K562 (cell line): ENCODE measurements at regions not wholly inside any gene's neighbourhood (a gene's known extent, or its start where the extent isn't known, plus 50 kb on each side); places are given as distances from the start of the nearest gene placed in this dataset.

ENCODE experiments used
- ATAC-seq: fragments of 200-7000 bp; cut with Tn5 transposase; 3 replicates; pipeline ENCODE4 v1.9.1; 2020; ENCODE audit warnings: moderate library complexity
- BruUV-seq: library from RNA; stranded (reverse); fragments of 400-500 nt; replicated peaks from 2 replicates; lab custom pipeline; 2021; lab: Mats Ljungman, UMichigan
- CTCF ChIA-PET: fragments of 300-600 bp; formaldehyde crosslinking; extraction: SDS; loops from one replicate; lab custom pipeline; 2021; ENCODE audit warnings: low intra/inter-chr PET ratio; lab: Yijun Ruan, JAX
- POLR2A ChIA-PET: fragments of 300-600, 350-650 bp; sonication (Branson Sonifier 250); formaldehyde crosslinking; extraction: SDS; loops from one replicate; lab custom pipeline; 2021; ENCODE audit warnings: antibody characterized with exemption, inconsistent platforms; lab: Yijun Ruan, JAX
- DNase-seq, 4 experiments: peaks; one replicate each; pipeline versions ENCODE4 v3.0.0 to v3.0.0-alpha.2; 2011 to 2018; ENCODE audit warnings: low spot score in 3 of 4, mixed read lengths in 3 of 4; ENCODE audit errors: extremely low read depth in 1 of 4
- FAIRE-seq: peaks from 2 replicates; lab custom pipeline; 2011; peaks lifted over from hg19 to GRCh38; lab: Jason Lieb, UNC
- H2AFZ ChIP-seq: 2 replicates; pipeline ENCODE4 v1.6.0; 2011; ENCODE audit warnings: low read depth, low read length, control low read depth, inconsistent platforms
- H3K27ac ChIP-seq: fragments of 200-600 bp; 3 replicates; pipeline ENCODE4 v1.8.0; 2011; ENCODE audit warnings: low read depth, mild to moderate bottlenecking, control low read depth, inconsistent platforms, low read length, moderate library complexity, mixed read lengths; ENCODE audit errors: extremely low read depth
- H3K27me3 ChIP-seq, 2 experiments: fragments of 300-600 bp in 1 of 2; 2 replicates in 1 of 2; 3 replicates in 1 of 2; pipeline versions ENCODE4 v1.6.0 to v1.8.0; 2011; ENCODE audit warnings: inconsistent platforms in 2 of 2, low read length in 2 of 2, mild to moderate bottlenecking in 1 of 2, mixed read lengths in 1 of 2, moderate library complexity in 1 of 2; ENCODE audit not compliant: control insufficient read depth in 2 of 2, insufficient read depth in 2 of 2
- H3K36me3 ChIP-seq: fragments of 300-600 bp; 3 replicates; pipeline ENCODE4 v1.8.0; 2011; ENCODE audit warnings: mild to moderate bottlenecking, low read length, inconsistent platforms; ENCODE audit not compliant: control insufficient read depth, insufficient read depth
- H3K4me1 ChIP-seq, 2 experiments: fragments of 200-600 bp in 1 of 2; replicated peaks in 1 of 2; 2 replicates in 1 of 2; 3 replicates in 1 of 2; pipeline versions ENCODE4 v1.5.1 to v1.8.0; 2011; ENCODE audit warnings: inconsistent platforms in 2 of 2, low read length in 2 of 2, mild to moderate bottlenecking in 1 of 2, mixed read lengths in 1 of 2, moderate library complexity in 1 of 2; ENCODE audit not compliant: control insufficient read depth in 2 of 2, insufficient read depth in 2 of 2
- H3K4me2 ChIP-seq: 2 replicates; pipeline ENCODE4 v1.6.1; 2011; ENCODE audit warnings: low read length, control low read depth, inconsistent platforms, mixed read lengths; ENCODE audit not compliant: insufficient read depth
- H3K4me3 ChIP-seq: fragments of 200-600 bp; sonication (generic), shearing (Covaris generic); 2 replicates; pipeline ENCODE4 v1.5.1; 2016; ENCODE audit warnings: control low read depth, inconsistent platforms
- H3K79me2 ChIP-seq: fragments of 200-600 bp; 3 replicates; pipeline ENCODE4 v1.8.0; 2011; ENCODE audit warnings: low read length, inconsistent platforms; ENCODE audit not compliant: control insufficient read depth, insufficient read depth
- H3K9ac ChIP-seq, 2 experiments: 2 replicates each; pipeline versions ENCODE4 v1.6.0 to v1.6.1; 2011; ENCODE audit warnings: low read depth in 2 of 2, low read length in 2 of 2, control low read depth in 1 of 2, inconsistent platforms in 1 of 2, mild to moderate bottlenecking in 1 of 2, mixed read lengths in 1 of 2; ENCODE audit not compliant: insufficient read depth in 1 of 2
- H3K9me1 ChIP-seq: one replicate; pipeline ENCODE4 v1.6.0; 2011; ENCODE audit warnings: inconsistent platforms, mild to moderate bottlenecking, low read length, moderate library complexity; ENCODE audit not compliant: control insufficient read depth, insufficient read depth
- H3K9me3 ChIP-seq: replicated peaks from 2 replicates; pipeline ENCODE4 v1.5.1; 2011; ENCODE audit warnings: low read depth, low read length, inconsistent platforms; ENCODE audit not compliant: control insufficient read depth, insufficient read depth
- H4K20me1 ChIP-seq: replicated peaks from 2 replicates; pipeline ENCODE4 v1.6.1; 2011; ENCODE audit warnings: low read length, inconsistent platforms, mixed read lengths; ENCODE audit not compliant: control insufficient read depth, insufficient read depth
- HDAC1 ChIP-seq, 2 experiments: fragments of 450-650 bp; IDR thresholded peaks; 2 replicates each; pipeline ENCODE4 v1.6.1; 2016 to 2017; ENCODE audit warnings: inconsistent platforms in 1 of 2, mild to moderate bottlenecking in 1 of 2, moderate library complexity in 1 of 2
- MAFG ChIP-seq: fragments of 450-650 bp; conservative IDR thresholded peaks from 2 replicates; pipeline ENCODE4 v1.6.1; 2016; ENCODE audit warnings: missing genetic modification characterization, missing compliant biosample characterization
- SIN3B ChIP-seq: fragments of 450-650 bp; IDR thresholded peaks from 2 replicates; pipeline ENCODE4 v1.6.1; 2017; ENCODE audit warnings: low read depth, mild to moderate bottlenecking, moderate library complexity
- WGBS: fragments of 100-300 bp; shearing (Covaris generic); methylation state at CpG from one replicate; pipeline ENCODE4 v1.1.6; 2016; ENCODE audit warnings: low coverage, mixed read lengths; ENCODE audit not compliant: insufficient coverage; ENCODE audit errors: missing lambda C conversion rate; 5-methylcytosine and 5-hydroxymethylcytosine counted together
- in situ Hi-C: fragments of 300-500 bp; cut with MboI; formaldehyde crosslinking; loops from 4 replicates; pipeline ENCODE4 v1.15.0; 2018; ENCODE audit warnings: inconsistent platforms, mixed read lengths
- intact Hi-C: fragments of 100-400 bp; cut with micrococcal nuclease; formaldehyde crosslinking; loops from 2 replicates; pipeline ENCODE4 v1.14.2; 2022
- TF ChIP-seq, protein P1 (sequence below): fragments of 450-650 bp; conservative IDR thresholded peaks from 2 replicates; pipeline ENCODE4 v1.6.1; 2016; ENCODE audit warnings: missing genetic modification characterization, low read depth, mild to moderate bottlenecking, control low read depth, missing compliant biosample characterization
- TF ChIP-seq, protein P2 (sequence below): fragments of 450-650 bp; IDR thresholded peaks from 2 replicates; pipeline ENCODE4 v1.6.1; 2016

DNA sequence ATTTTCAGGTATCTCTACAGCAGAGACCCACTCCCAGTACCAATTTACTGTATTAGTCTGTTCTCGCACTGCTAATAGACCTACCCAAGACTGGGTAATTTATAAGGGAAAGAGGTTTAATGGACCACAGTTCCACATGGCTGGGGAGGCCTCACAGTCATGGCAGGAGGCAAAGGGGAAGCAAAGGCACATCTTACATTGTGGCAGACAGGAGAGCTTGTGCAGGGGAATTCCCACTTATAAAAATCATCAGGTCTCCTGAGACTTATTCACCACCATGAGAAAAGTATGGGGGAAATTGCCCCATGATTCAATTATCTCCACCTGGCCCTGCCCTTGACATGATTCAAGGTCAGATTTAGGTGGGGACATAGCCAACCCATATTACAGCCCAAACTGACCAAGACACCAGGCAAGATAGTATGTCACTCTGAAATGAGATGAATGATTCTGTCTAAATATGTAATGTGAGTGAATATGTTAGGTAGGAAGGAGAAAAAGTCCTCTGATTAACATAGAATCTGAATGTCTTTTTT, 182.5 kb upstream of the CDH12 start:
- in situ Hi-C loops, result no loop called here
- no TSS peak for BruUV-seq
- Histone ChIP-seq H3K79me2 (no peaks in the 10 kb centered on the region), H3K27me3 (no peaks in the 10 kb centered on the region), H3K9me1 (no peaks in the 10 kb centered on the region), H3K4me1 (no peaks in the 10 kb centered on the region), H3K9me3 (no peaks in the 10 kb centered on the region), H3K36me3 (no peaks in the 10 kb centered on the region), H2AFZ (no peak overlapping the region), H3K4me2 (no peak overlapping the region), H3K9ac (no peak overlapping the region), H3K27ac (no peak overlapping the region), H3K4me3 (no peak overlapping the region), H4K20me1 (no peaks in the 10 kb centered on the region)
- CTCF ChIA-PET, result no interaction called here
- FAIRE-seq, result no peak
- no peak for ATAC-seq
- TF ChIP-seq SIN3B, result no peak
- TF ChIP-seq, protein P1, sequence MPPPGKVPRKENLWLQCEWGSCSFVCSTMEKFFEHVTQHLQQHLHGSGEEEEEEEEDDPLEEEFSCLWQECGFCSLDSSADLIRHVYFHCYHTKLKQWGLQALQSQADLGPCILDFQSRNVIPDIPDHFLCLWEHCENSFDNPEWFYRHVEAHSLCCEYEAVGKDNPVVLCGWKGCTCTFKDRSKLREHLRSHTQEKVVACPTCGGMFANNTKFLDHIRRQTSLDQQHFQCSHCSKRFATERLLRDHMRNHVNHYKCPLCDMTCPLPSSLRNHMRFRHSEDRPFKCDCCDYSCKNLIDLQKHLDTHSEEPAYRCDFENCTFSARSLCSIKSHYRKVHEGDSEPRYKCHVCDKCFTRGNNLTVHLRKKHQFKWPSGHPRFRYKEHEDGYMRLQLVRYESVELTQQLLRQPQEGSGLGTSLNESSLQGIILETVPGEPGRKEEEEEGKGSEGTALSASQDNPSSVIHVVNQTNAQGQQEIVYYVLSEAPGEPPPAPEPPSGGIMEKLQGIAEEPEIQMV, result no peak
- TF ChIP-seq HDAC1 (IDR thresholded peaks at IDR 0.05), result no peak
- intact Hi-C loops, result no loop called here
- POLR2A ChIA-PET, result no interaction called here
- DNase-seq, result no peak
- 0% methylated on average over 1 of the region's 1 CpG for WGBS

DNA sequence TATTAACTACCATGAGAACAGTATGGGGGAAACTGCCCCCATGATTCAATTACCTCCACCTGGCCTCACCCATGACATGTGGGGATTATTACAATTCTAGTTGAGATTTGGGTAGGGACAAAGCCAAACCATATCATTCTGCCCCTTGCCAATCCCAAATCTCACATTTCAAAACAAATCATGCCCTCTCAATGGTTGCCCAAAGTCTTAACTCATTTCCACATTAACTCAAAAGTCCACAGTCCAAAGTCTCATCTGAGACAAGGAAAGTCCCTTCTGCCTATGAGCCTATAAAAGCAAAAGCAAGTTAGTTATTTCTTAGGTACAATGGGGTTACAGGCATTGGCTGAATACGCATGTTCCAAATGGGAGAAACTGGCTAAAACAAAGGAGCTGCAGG, 180.7 kb upstream of the CDH12 start:
- DNase-seq (no peak), ATAC-seq (no peak), FAIRE-seq (no peak)
- 0 out of 2 replicates have a peak, but pooled peaks cover 2% of the 10 kb centered on the region for H3K9me3 ChIP-seq
- no peaks in the 10 kb centered on the region for H3K27me3 ChIP-seq
- H3K4me3 ChIP-seq, result no peak overlapping the region
- no peaks in the 10 kb centered on the region for H3K36me3 ChIP-seq
- H3K4me1 ChIP-seq, result no peaks in the 10 kb centered on the region
- H3K9me1 ChIP-seq, result no peaks in the 10 kb centered on the region
- no TSS peak for BruUV-seq
- ChIA-PET CTCF (no interaction called here), POLR2A (no interaction called here)
- H3K4me2 ChIP-seq, result no peak overlapping the region
- H3K27ac ChIP-seq, result no peak overlapping the region
- in situ Hi-C loops, result no loop called here
- no peaks in the 10 kb centered on the region for H3K79me2 ChIP-seq
- H3K9ac ChIP-seq, result no peak overlapping the region
- no peaks in the 10 kb centered on the region for H4K20me1 ChIP-seq
- WGBS, result 0% methylated on average over 1 of the region's 1 CpG
- TF ChIP-seq MAFG (tag), result no peak
- TF ChIP-seq, protein P2, sequence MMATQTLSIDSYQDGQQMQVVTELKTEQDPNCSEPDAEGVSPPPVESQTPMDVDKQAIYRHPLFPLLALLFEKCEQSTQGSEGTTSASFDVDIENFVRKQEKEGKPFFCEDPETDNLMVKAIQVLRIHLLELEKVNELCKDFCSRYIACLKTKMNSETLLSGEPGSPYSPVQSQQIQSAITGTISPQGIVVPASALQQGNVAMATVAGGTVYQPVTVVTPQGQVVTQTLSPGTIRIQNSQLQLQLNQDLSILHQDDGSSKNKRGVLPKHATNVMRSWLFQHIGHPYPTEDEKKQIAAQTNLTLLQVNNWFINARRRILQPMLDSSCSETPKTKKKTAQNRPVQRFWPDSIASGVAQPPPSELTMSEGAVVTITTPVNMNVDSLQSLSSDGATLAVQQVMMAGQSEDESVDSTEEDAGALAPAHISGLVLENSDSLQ, result no peak
- TF ChIP-seq, all 486 proteins: peak for 0
- intact Hi-C loops, result no loop called here
- H2AFZ ChIP-seq, result no peak overlapping the region
